ENCODE measurements at regions not wholly inside any gene's neighbourhood (a gene's known extent, or its start where the extent isn't known, plus 50 kb on each side); places are given as distances from the start of the nearest gene placed in this dataset.

GRCh38 chr13:88071371-88071770 lies 400.2 kb downstream of the SLITRK5 start:
- in situ Hi-C loops (cut with HindIII; ENCODE audit: low sequenced_read_pairs) = no loop called here

DNA sequence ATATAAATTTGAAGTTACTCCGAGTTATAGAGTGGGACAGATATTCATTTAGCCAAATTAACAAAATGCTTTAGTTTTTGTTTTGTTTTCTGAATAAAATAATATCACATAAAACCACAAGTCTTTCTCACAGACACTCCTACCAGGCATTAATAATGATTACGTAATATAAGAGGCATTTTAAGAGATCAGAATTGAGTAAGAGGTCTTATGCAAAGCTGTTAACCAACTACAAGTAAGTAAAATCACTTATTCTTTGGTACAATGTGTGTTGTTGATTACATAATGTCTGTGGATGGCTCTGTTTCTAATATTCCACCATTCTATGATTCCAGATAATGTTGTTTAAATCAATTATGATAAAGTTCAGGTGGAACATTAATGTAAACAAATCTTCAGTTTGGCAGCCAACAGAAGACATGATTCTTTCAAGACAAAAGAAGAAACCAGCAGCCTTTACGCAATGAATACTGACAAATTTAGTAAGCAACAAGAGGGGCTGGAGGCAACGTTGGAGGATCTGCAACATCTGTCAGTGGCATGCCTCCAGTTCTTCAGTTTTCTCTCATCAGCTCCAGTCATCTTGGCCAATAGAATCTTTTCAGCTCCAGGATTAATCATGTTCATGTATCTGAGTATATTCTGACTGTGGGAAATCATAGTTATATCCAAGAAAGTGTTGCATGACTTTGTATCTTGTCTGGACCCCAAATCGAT lies 403.8 kb downstream of the SLITRK5 start:
- in situ Hi-C loops (cut with HindIII; ENCODE audit: low sequenced_read_pairs) = no loop called here

GRCh38 chr13:88085036-88085435 lies 413.9 kb downstream of the SLITRK5 start:
- in situ Hi-C loops (cut with HindIII; ENCODE audit: low sequenced_read_pairs) = no loop called here

- in situ Hi-C loops (cut with HindIII; ENCODE audit: low sequenced_read_pairs) = no loop called here
Observed at GRCh38 chr13:88086577-88086976, 415.4 kb downstream of the SLITRK5 start.

- in situ Hi-C loops (cut with HindIII; ENCODE audit: low sequenced_read_pairs) = no loop called here
Observed at GRCh38 chr13:88097541-88097940, 426.4 kb downstream of the SLITRK5 start.

DNA sequence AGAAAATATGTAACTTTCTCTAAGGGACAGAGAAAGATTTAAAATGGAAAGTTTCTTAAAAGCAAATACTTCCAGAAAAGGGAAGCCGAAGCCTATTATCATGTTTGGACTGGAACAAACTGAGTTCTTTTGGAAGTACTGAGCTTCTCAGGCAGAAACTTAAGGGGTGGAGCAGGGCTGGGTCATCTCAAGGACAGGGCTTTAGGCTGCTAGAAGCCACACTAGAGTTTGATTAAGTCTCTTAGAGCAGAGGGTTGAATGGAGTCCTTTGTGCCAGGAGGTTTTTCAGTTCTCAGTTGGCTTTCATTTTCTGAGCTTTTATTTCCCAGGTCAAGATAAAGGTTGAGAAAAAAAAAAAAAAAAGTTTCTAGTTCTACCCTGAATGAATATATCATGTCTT lies 432.7 kb downstream of the SLITRK5 start:
- in situ Hi-C loops (cut with HindIII; ENCODE audit: low sequenced_read_pairs) = no loop called here

- in situ Hi-C loops (cut with HindIII; ENCODE audit: low sequenced_read_pairs) = no loop called here
Observed at GRCh38 chr13:88104576-88104975, 433.4 kb downstream of the SLITRK5 start.

DNA sequence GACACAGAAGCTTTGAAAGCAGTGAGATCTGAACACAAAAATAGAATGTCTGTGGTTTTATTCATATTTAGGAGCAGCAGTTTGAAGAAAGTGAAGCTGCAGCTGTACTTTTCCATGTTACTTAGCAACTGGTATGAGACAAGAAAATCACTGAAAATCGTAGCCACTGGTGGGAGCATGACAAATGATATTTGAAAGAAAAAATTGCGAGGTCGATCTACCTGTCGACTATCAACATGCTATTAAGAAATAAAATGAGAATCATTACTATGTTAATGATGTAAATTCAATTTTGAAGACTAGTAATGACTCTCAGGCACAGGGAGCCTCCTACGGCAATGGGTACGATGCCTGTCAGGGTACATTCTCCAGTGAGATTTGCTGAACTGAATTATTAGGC lies 436.4 kb downstream of the SLITRK5 start:
- in situ Hi-C loops (cut with HindIII; ENCODE audit: low sequenced_read_pairs) = no loop called here

DNA sequence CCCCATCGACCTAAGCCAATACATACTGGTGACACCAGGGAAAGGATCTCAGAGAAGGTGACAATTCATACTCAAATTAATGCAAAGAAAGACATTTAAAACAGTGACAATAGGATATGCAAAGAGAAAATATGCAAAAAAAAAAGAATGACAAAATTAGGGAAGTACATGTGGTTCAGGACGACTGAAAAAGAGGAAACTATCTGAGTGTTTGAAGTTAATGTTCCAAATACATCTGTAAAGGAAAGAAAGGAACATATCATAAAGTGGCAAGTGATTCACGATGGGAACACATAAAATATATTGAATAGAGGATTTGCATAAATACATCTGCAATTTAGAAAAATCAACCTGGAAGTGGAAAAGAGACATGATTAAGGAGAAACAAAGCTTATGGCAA lies 441.4 kb downstream of the SLITRK5 start:
- in situ Hi-C loops (cut with HindIII; ENCODE audit: low sequenced_read_pairs) = no loop called here

- in situ Hi-C loops (cut with HindIII; ENCODE audit: low sequenced_read_pairs) = no loop called here
Observed at GRCh38 chr13:88115976-88116375, 444.8 kb downstream of the SLITRK5 start.

DNA sequence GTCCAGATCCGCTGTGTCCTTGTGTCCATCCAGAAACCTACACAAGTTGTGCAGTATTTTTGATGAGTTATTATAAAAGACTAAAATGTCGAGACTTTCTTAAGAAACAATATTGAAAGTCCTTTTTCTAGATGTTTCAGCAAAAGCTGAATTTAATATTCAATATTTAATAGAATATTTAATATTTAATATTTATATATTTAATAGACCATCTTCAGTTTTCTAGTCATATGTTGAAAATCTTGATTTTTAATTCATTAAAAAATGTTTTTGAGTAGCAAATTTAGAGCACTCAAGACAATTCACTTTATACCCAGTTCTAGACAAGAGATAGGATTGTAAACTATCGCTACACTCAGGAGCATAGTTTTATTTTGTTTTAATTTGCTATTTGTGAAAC lies 447.8 kb downstream of the SLITRK5 start:
- in situ Hi-C loops (cut with HindIII; ENCODE audit: low sequenced_read_pairs) = no loop called here

DNA sequence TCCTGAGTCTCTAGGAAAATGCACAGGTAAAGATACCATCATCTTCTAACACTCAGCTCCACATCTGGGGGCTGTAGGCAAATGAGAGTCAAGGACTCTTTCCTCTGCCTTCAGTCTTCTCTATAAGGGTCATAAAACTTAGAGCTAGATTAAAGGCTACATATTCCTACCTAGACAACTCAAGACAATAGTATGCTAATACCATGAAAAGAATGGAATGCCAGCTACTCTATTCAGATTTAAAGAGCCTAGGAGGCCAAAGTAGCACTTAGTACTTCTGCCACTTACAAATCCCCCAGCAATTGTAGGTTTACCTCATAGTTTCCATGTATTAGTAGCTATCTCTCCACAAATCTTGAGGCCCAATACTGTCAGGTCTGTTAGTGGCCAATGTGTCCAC lies 453.0 kb downstream of the SLITRK5 start:
- in situ Hi-C loops (cut with HindIII; ENCODE audit: low sequenced_read_pairs) = no loop called here

DNA sequence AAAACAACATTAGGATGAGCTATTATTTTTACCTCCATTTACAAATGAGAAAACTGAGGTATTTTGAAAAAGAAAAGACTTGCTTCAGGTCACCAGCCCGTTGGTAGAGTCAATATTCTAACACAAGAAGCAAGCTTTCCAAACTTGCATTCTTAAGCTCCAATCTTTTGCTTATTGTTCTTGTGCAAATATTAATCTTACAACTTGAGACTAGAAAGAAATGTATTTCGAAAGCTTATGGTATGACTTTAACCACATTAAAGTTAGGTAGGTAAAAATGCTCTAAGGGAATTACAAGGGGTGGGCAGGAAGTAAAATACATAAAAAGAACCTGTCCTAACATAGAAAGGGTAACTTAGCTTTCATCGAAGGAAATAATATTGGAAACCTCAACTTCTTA lies 453.9 kb downstream of the SLITRK5 start:
- in situ Hi-C loops (cut with HindIII; ENCODE audit: low sequenced_read_pairs) = no loop called here

DNA sequence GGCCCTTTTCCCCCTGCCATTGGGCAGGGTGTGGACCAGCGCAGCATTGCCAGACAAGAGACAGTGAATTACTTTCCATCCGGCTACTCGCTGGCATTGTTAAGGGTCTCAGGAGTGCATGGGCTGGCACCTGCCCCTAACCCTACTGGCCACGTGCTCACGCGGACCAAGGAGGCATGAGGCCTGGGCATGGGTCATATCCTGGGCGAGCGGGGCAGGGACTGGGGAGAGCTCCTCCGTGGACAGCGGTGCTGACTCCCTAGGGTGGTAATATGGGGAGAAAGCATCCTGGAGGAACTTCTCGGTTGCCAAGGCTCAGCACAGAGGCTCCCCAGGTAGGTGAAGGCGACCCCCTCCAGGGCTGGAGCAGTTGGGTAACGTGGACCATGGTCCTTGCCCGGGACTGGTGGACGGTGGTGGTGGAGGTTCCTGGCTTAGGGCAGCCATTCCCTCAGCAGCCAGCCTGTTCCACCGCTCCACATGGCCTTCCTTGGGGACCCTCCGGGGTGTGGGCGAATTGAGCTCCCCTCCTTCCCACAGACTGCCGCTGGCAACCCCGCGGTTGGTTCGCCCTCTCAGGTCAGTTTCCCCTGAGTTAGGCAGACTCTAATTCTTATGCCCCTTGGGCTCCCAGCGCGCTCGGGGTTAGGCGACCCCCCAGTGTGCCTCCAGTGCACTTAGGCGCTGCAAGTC lies 465.1 kb downstream of the SLITRK5 start:
- in situ Hi-C loops (cut with HindIII; ENCODE audit: low sequenced_read_pairs) = no loop called here

DNA sequence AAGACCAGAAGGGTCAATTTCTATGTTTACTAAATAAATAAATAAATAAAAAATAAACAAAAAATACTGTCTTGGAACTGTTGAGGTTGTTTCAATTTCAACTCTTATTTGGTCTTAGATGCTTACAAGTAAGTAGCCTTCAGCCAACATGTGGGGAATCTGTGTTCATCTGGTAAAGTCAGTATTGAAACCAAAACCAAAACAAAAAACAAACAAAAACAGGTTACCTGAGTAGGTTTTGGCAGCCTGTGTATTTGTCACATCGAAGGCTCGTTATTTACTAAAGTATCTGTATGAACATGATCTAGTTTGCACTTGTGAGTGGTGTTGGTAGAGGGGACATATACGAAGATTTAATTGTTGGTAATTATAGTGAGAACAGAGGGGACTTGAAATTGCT lies 471.5 kb downstream of the SLITRK5 start:
- in situ Hi-C loops (cut with HindIII; ENCODE audit: low sequenced_read_pairs) = no loop called here

DNA sequence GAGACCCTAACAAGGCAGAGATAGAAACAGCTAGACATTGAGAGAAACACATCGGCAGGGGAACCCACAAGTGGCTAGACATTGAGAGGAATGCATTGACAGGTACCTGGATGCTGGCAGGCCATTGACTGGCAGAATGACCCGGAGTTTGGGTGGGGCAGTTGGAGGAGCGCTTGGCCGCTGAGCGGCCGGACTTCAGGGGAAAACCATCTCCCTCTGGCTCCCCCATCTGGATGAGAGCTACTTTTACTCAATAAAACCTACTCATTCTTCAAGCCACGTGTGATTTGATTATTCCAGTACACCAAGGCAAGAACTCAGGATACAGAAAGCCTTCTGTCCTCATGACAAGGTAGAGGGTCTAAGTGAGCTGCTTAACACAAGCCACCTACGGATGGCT lies 473.4 kb downstream of the SLITRK5 start:
- in situ Hi-C loops (cut with HindIII; ENCODE audit: low sequenced_read_pairs) = no loop called here

GRCh38 chr13:88153353-88153752 lies 482.2 kb downstream of the SLITRK5 start:
- in situ Hi-C loops (cut with HindIII; ENCODE audit: low sequenced_read_pairs) = no loop called here

DNA sequence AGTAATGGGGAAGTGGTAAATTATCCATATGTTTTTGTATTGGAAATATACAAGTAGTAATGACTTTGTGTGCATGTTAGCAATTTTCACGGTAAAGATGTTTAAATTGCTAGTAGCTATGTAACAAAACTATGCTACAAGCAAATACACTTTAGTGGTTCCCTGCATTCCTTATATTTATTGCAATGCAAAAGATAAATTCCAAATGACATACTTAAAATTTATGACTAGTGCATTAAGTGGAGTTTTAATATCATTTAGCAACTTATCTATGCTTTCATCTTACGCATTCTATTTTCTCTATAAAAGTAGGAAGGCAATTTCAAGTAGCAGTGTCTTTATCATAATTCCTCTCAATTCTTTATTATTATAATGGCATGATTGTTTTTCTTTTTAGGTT lies 482.8 kb downstream of the SLITRK5 start:
- in situ Hi-C loops (cut with HindIII; ENCODE audit: low sequenced_read_pairs) = no loop called here

GRCh38 chr13:88162076-88162702 lies 491.0 kb downstream of the SLITRK5 start:
- in situ Hi-C loops (cut with HindIII; ENCODE audit: low sequenced_read_pairs) = no loop called here

- in situ Hi-C loops (cut with HindIII; ENCODE audit: low sequenced_read_pairs) = no loop called here
Observed at GRCh38 chr13:88176231-88176630, 505.1 kb downstream of the SLITRK5 start.

DNA sequence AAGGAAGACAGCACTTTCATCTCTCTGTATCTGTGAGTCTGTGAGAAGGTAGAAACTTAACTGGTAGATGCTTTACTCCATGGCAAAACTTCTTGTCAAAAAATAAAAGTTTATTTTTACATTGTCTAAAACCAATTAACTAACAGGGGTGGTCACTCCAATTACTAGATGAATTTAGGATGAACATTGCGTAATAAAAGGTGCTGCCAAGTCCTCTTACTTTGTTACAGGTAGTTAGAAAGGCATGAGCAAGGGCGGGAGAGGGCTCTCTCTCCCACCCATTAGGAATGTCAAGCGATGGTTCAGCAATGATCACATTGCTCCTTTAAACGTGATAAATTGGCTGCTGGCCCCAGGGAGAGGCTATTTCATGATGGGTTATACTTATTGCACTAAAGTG lies 512.3 kb downstream of the SLITRK5 start:
- in situ Hi-C loops (cut with HindIII; ENCODE audit: low sequenced_read_pairs) = no loop called here

- in situ Hi-C loops (cut with HindIII; ENCODE audit: low sequenced_read_pairs) = no loop called here
Observed at GRCh38 chr13:88188986-88189385, 517.8 kb downstream of the SLITRK5 start.
